Cardiac fibroblast (primary cell): ENCODE measurements at regions not wholly inside any gene's neighbourhood (a gene's known extent, or its start where the extent isn't known, plus 50 kb on each side); places are given as distances from the start of the nearest gene placed in this dataset.

Experiments
- DNase-seq, 2 donors: peaks; one replicate each; pipeline versions ENCODE4 v3.0.0 to v3.0.0-alpha.2; 2010; ENCODE audit warnings: low read depth in 2 of 2
- H3K4me3 ChIP-seq, 2 donors: replicated peaks in 1 of 2; 1 replicate in 1 of 2; 2 replicates in 1 of 2; pipeline ENCODE4 v1.5.1; 2011; ENCODE audit warnings: low read depth in 2 of 2, low read length in 2 of 2, mild to moderate bottlenecking in 2 of 2, moderate library complexity in 1 of 2
- TF ChIP-seq, protein P1 (sequence below): IDR thresholded peaks from one replicate; pipeline ENCODE4 v1.5.1; 2011; ENCODE audit warnings: low read depth, mild to moderate bottlenecking, low read length, inconsistent platforms

DNA sequence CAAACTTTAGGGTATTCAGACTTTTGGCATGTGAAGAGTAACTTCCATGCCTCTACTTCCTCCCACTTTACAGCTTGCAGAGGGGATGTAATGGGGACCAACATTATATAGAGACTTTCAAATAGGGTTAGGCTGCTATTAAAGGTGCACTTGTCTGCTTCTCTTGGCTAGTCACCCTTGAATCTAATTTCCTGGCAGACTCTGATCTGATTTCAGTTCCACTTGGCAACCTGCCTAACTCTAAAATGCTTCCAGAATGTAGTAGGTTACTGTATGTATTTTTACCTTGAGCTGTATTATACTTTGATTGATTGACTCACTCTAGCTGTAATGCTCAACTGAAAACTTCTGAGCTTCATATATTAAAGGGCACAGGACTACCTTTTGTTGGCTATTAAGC is 693.4 kb downstream of the KCTD16 start:
- TF ChIP-seq, protein P1, sequence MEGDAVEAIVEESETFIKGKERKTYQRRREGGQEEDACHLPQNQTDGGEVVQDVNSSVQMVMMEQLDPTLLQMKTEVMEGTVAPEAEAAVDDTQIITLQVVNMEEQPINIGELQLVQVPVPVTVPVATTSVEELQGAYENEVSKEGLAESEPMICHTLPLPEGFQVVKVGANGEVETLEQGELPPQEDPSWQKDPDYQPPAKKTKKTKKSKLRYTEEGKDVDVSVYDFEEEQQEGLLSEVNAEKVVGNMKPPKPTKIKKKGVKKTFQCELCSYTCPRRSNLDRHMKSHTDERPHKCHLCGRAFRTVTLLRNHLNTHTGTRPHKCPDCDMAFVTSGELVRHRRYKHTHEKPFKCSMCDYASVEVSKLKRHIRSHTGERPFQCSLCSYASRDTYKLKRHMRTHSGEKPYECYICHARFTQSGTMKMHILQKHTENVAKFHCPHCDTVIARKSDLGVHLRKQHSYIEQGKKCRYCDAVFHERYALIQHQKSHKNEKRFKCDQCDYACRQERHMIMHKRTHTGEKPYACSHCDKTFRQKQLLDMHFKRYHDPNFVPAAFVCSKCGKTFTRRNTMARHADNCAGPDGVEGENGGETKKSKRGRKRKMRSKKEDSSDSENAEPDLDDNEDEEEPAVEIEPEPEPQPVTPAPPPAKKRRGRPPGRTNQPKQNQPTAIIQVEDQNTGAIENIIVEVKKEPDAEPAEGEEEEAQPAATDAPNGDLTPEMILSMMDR: no peak
- H3K4me3 ChIP-seq: no peak overlapping the region
- no peak for DNase-seq

DNA sequence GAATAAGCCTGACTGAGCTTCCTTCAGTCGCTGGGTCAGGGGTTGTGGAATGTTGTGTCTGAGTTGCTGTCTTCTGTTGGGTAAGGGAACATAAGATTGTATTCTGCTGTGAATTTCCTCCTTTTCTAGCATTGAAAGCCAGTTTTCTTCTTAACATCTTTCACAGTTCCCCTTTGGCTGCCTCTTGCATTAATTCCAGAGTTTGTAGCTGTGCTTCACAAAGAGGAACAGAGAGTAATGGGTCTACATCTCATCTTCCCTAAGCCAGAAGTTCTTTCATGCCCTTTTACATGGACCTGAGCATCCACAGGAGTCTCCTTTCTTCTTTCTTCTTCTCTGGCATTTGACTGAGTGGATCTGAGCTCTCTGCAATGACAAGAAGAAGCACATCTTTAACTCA is 686.8 kb downstream of the KCTD16 start:
- TF ChIP-seq, protein P1: no peak
- no peak overlapping the region for H3K4me3 ChIP-seq
- no peak for DNase-seq

DNA sequence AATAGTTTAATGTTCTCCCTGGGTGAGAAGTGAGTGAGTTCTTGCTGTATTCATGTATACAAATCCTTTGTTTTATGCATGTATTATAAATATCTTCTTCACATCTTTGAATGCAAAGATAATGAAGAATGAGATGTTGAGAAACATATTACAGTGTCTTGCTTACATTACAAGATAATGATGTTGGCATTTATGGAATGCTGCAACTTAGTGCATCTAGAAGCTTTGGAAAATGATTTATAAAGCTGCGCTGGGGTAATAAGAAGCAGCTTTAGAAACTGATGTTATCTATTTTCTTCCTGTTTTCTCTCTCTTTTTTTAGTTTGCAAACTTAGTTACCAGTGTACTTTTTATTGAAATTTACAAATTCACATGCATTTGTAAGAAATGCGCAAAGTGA is 673.4 kb downstream of the KCTD16 start:
- DNase-seq: no peak
- H3K4me3 ChIP-seq: no peak overlapping the region
- TF ChIP-seq, protein P1: no peak

DNA sequence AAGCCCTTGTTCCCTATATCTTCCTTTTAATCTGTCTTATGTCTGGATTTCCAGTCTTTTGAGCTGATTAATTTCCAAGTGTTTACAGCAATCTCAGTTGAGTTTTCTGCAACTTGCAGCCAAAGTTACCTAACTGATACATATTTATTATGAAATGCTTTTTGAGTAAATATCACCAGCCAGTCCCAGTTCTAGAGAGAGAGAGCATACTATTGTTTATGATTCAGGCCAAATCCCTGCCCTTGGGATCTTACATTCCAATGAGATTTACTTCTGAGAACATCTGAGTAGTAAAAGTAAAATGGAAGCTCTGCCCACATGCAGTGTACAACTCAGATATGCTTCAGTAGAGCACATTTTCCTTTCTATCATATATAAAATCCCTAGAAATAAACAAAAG is 661.7 kb downstream of the KCTD16 start:
- TF ChIP-seq, protein P1: no peak
- H3K4me3 ChIP-seq: no peak overlapping the region
- DNase-seq: peak in 1 of 2 donors; percentile 13

DNA sequence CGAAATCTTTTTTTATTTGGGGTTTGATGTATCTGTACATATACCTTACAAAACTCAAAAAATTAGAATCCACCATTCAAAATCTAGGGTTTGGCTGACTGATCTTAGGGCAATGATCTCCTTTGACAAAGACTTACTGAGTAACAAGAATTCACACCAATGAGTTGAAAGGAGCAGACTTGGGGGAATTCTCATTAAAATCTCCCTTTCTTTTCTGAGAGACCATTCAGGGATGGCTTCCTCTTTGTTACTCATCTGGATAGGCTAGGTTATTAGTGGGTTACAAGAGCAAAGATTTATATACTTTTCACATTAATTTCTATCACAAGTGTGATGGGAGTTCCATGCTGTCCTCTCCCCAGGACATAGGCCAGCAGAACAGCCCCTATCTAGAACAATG is 661.0 kb downstream of the KCTD16 start:
- TF ChIP-seq, protein P1: no peak
- no peak overlapping the region for H3K4me3 ChIP-seq
- DNase-seq: no peak

DNA sequence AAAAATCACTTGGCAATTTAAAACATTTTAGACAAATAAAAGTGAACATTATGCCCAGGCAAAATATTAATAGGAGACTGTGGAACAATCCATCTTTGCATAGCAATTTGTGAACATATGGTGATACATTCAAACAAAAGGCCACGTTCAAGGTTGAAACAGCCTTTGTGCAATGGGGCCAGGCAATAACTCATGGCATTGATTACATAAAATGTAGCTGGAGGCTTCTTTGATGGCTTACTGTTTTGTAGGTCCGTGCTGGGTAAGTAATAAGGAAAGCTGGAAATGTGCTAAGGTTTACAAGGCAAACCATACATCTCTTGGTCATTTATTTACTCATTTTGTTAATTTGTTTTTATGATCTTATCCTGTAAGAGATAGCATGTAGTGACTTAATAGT is 651.8 kb downstream of the KCTD16 start:
- no peak for DNase-seq
- TF ChIP-seq, protein P1: no peak
- no peak overlapping the region for H3K4me3 ChIP-seq

DNA sequence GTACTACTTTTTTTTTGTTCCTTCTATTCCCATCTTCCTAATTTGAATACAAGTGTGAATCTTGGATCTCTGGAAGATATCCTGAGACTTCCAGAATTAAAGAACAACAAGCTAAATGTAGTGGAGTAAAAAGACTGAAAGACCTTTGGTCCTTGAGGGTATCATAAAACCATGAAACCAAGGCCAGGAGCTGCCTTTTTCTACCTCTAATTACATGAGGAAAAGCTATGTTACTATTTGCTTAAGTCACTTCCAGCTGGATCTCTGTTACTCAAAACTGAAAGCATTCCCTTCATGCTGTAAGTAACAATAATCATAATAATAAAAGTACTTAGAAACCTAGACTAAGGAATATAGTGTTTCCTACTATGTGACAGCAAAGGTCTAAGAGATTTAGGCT is 649.6 kb downstream of the KCTD16 start:
- TF ChIP-seq, protein P1: no peak
- H3K4me3 ChIP-seq: no peak overlapping the region
- no peak for DNase-seq
